ENCODE measurements at regions not wholly inside any gene's neighbourhood (a gene's known extent, or its start where the extent isn't known, plus 50 kb on each side); places are given as distances from the start of the nearest gene placed in this dataset.

GRCh38 chr4:81573840-81574239 is 102.1 kb upstream of the RASGEF1B start:
- no peak for TF ChIP-seq EZH2 (IDR thresholded peaks at IDR 0.05)
- TF ChIP-seq, protein P1, sequence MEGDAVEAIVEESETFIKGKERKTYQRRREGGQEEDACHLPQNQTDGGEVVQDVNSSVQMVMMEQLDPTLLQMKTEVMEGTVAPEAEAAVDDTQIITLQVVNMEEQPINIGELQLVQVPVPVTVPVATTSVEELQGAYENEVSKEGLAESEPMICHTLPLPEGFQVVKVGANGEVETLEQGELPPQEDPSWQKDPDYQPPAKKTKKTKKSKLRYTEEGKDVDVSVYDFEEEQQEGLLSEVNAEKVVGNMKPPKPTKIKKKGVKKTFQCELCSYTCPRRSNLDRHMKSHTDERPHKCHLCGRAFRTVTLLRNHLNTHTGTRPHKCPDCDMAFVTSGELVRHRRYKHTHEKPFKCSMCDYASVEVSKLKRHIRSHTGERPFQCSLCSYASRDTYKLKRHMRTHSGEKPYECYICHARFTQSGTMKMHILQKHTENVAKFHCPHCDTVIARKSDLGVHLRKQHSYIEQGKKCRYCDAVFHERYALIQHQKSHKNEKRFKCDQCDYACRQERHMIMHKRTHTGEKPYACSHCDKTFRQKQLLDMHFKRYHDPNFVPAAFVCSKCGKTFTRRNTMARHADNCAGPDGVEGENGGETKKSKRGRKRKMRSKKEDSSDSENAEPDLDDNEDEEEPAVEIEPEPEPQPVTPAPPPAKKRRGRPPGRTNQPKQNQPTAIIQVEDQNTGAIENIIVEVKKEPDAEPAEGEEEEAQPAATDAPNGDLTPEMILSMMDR (IDR thresholded peaks at IDR 0.05), result no peak

All from neural progenitor cell (in vitro differentiated cells).